ENCODE measurements at regions not wholly inside any gene's neighbourhood (a gene's known extent, or its start where the extent isn't known, plus 50 kb on each side); places are given as distances from the start of the nearest gene placed in this dataset.
"Not testable (repeated sequence)": the region's sequence is repeated elsewhere in the genome, so short reads cannot be mapped to it uniquely, and the experiment has no call there.

DNA sequence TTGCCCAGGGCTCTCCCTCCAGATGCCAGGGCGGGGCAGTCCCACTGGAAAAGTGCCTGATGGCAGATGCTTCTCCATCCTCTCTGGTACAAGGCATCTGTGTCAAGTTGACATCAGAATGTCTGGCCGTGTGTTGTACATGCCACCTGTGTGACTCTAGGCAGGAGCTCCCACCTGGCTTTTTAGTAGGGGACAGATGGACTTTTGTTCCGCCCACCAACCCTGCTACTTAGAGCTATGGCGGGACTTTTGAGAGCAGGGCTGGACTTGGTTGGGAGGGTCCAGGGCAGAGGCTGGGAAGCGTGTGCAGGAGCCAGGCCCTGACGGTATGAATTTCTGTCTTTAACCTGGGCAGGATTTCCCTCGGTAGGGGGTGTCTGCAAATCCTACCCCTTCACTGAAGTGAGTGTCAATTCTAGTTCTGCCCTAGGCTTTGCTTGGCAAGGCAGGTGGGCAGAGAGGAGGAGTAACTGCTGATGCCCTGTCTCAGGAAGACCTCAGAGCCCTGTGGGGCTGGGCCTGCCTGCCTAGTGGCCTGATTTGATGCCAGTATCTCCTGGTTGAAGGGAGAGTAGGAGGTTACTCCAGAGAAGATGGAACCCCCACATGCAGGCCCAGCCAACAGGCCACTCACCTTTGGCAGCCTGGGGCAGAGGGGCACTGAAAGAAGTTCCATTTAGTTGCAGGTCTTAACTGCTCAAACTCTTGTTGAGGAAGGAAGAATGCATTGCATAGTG, 99.1 kb downstream of the PJA1 start:
- Mint-ChIP-seq H3K27ac (no peak overlapping the region), H3K27me3 (peaks cover 0 to 17% (median 0%) of the 10 kb centered on the region in 3 donors), H3K4me1 (no peaks in the 10 kb centered on the region), H3K4me3 (no peak overlapping the region), H3K36me3 (no peaks in the 10 kb centered on the region), H3K9me3 (peaks cover 0 to 10% (median 3%) of the 10 kb centered on the region in 7 donors)
- DNase-seq, result no peak
- ATAC-seq (ENCODE audit: low read depth in 2 of 2), result no peak

DNA sequence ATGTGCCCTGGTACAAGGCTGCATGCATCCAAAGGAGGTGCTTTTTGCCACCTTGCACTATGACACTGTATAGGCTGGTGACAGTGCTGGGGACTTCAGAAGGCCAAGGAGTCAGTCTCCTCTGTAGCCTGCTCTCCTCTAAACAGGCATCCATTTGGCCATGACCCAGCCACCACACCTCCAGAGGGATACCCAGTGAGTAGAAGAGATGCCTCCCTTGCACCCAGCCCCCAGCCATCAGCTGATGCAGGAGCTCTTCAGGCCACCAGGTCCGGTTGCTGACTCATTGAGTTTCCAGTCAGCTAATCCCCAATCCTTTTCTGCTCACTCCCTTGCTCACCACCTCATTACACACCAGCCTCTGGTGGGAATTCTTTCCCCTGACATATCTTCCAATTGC, 99.8 kb downstream of the PJA1 start:
- H3K9me3 Mint-ChIP-seq, result peaks cover 0 to 10% (median 3%) of the 10 kb centered on the region in 7 donors
- peaks cover 0 to 17% (median 0%) of the 10 kb centered on the region in 3 donors for H3K27me3 Mint-ChIP-seq
- no peaks in the 10 kb centered on the region for H3K36me3 Mint-ChIP-seq
- no peaks in the 10 kb centered on the region for H3K4me1 Mint-ChIP-seq
- no peak overlapping the region for H3K4me3 Mint-ChIP-seq
- ATAC-seq (ENCODE audit: low read depth in 2 of 2), result no peak
- no peak overlapping the region for H3K27ac Mint-ChIP-seq
- DNase-seq, result no peak

DNA sequence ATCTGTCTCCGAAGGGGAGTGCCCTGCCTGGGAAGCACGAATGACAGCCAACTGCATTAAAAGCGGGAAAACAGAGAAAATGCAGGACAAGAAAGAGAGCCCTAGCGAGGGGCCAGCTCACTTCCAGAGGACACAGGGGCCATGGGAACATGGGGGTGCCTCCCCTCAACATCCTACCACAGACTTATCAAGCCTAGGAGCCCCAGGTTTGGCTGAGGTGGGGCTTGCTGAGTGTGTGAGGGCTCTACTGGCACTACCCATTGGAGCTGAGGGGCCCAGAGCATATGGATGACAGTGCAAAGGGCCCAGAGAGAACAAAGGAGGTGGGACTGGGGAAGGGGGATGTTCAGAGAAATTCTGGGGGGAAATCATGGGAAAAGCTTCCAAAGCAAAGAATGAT, 101.8 kb downstream of the PJA1 start:
- no peak overlapping the region for H3K4me3 Mint-ChIP-seq
- no peak for ATAC-seq (ENCODE audit: low read depth in 2 of 2)
- H3K36me3 Mint-ChIP-seq, result no peaks in the 10 kb centered on the region
- H3K9me3 Mint-ChIP-seq, result peaks cover 0 to 10% (median 3%) of the 10 kb centered on the region in 7 donors
- peaks cover 0 to 17% (median 0%) of the 10 kb centered on the region in 3 donors for H3K27me3 Mint-ChIP-seq
- DNase-seq, result no peak
- H3K4me1 Mint-ChIP-seq, result no peaks in the 10 kb centered on the region
- H3K27ac Mint-ChIP-seq, result no peak overlapping the region

DNA sequence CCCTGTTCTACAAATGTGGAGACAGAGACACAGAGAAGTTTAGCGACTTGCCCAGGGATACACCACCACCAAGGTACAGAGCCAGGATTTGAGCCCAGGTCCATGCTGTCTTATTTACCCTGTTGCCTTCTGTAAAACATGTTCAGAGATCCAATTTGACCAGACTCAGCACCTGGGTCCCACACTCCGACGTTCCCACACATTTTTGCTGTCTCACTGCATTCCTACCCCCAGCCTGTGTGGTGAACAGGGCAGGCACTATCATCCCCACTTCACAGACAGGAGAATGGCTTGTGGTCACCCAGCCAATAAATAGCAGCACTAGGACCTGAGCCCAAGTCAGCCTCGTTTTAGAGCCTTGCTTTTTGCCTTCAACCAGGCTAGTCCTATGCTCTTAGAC, 102.8 kb downstream of the PJA1 start:
- Mint-ChIP-seq H3K4me3 (peak overlapping the region in 1 of 8 donors; percentile 18), H3K9me3 (peaks cover 0 to 10% (median 3%) of the 10 kb centered on the region in 7 donors), H3K4me1 (no peaks in the 10 kb centered on the region), H3K27me3 (peaks cover 0 to 17% (median 0%) of the 10 kb centered on the region in 3 donors), H3K27ac (no peak overlapping the region), H3K36me3 (no peaks in the 10 kb centered on the region)
- ATAC-seq (ENCODE audit: low read depth in 2 of 2), result no peak
- DNase-seq, result no peak

GRCh38 chrX:69060631-69061408, 104.4 kb downstream of the PJA1 start:
- H3K9me3 Mint-ChIP-seq, result peaks cover 0 to 10% (median 3%) of the 10 kb centered on the region in 7 donors
- no peaks in the 10 kb centered on the region for H3K36me3 Mint-ChIP-seq
- H3K4me3 Mint-ChIP-seq, result no peak overlapping the region
- H3K27ac Mint-ChIP-seq, result no peak overlapping the region
- ATAC-seq (ENCODE audit: low read depth in 2 of 2) (no peak), DNase-seq (no peak)
- H3K4me1 Mint-ChIP-seq, result no peaks in the 10 kb centered on the region
- peaks cover 0 to 17% (median 0%) of the 10 kb centered on the region in 3 donors for H3K27me3 Mint-ChIP-seq

- H3K27me3 Mint-ChIP-seq, result no peaks in the 10 kb centered on the region
- ATAC-seq (ENCODE audit: low read depth in 2 of 2), result no peak
- no peak overlapping the region for H3K27ac Mint-ChIP-seq
- no peak overlapping the region for H3K4me3 Mint-ChIP-seq
- no peaks in the 10 kb centered on the region for H3K4me1 Mint-ChIP-seq
- no peak for DNase-seq
- H3K36me3 Mint-ChIP-seq, result no peaks in the 10 kb centered on the region
- peaks cover 0 to 4% (median 0%) of the 10 kb centered on the region in 7 donors for H3K9me3 Mint-ChIP-seq
These were observed 110.1 kb downstream of the PJA1 start for GRCh38 chrX:69055193-69055592.

GRCh38 chrX:69054497-69054896, 110.8 kb downstream of the PJA1 start:
- not testable (repeated sequence) for ATAC-seq (ENCODE audit: low read depth in 2 of 2); H3K9me3 Mint-ChIP-seq; DNase-seq; H3K27ac Mint-ChIP-seq; H3K27me3 Mint-ChIP-seq; H3K4me3 Mint-ChIP-seq; H3K4me1 Mint-ChIP-seq; H3K36me3 Mint-ChIP-seq

DNA sequence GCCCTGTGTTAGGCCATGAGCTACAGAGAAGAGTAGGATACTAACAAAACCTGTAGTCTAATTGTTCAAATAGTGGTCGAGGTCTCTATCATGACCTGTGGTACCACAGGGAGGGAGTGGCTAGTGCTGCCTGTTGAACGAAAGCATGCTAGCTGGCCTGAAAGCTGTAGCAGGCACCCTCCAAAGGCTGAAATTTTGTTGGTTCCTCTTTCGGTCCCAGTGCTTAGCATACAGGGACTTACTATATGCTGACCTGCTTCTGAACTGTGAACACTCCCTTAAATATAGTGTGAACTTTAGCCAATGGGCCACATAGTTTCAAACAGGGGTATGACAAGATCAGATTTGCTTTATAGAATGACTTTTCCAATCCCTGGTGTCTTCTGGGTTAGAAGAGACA, 113.4 kb downstream of the PJA1 start:
- ATAC-seq (ENCODE audit: low read depth in 2 of 2) (no peak), DNase-seq (no peak)
- Mint-ChIP-seq H3K27me3 (no peaks in the 10 kb centered on the region), H3K36me3 (no peaks in the 10 kb centered on the region), H3K4me3 (no peak overlapping the region), H3K9me3 (peaks cover 0 to 4% (median 0%) of the 10 kb centered on the region in 7 donors), H3K4me1 (no peaks in the 10 kb centered on the region), H3K27ac (no peak overlapping the region)

GRCh38 chrX:69050051-69050765, 115.0 kb downstream of the PJA1 start:
- no peaks in the 10 kb centered on the region for H3K36me3 Mint-ChIP-seq
- no peaks in the 10 kb centered on the region for H3K4me1 Mint-ChIP-seq
- H3K4me3 Mint-ChIP-seq, result no peak overlapping the region
- no peak for ATAC-seq (ENCODE audit: low read depth in 2 of 2)
- DNase-seq, result no peak
- no peak overlapping the region for H3K27ac Mint-ChIP-seq
- peaks cover 0 to 4% (median 2%) of the 10 kb centered on the region in 7 donors for H3K9me3 Mint-ChIP-seq
- H3K27me3 Mint-ChIP-seq, result peaks cover 0 to 6% (median 0%) of the 10 kb centered on the region in 3 donors

DNA sequence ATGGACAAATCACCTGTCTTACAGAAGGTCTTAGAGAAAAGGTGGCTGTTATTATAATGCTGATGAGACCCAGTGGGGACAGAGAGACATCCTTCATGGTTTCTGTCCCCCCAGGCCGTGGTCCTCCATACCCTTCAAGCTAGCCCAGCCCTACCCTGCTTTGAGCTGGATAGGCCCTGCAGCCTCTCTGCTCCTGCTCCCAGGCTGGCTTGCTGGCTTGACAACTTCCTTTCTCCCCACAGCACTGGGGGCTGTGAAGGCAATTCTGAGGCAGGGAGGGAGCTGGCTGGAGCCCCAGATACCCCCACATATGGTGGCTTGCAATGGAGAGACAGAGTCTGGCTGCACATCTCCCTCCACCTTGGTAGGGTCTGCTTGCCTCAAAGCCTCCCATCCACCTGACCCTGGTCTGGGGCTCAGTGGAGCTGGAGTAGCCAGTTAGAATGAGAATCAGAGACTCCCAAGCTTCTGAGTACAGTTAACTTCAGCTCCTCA, 118.2 kb downstream of the PJA1 start:
- Mint-ChIP-seq H3K9me3 (peaks cover 4 to 26% (median 7%) of the 10 kb centered on the region in 7 donors), H3K27ac (no peak overlapping the region), H3K27me3 (peaks cover 0 to 9% (median 0%) of the 10 kb centered on the region in 3 donors), H3K4me1 (no peaks in the 10 kb centered on the region), H3K4me3 (no peak overlapping the region), H3K36me3 (no peaks in the 10 kb centered on the region)
- DNase-seq, result no peak
- ATAC-seq (ENCODE audit: low read depth in 2 of 2), result no peak

GRCh38 chrX:69045616-69046345, 119.5 kb downstream of the PJA1 start:
- no peaks in the 10 kb centered on the region for H3K36me3 Mint-ChIP-seq

GRCh38 chrX:69038816-69039215, 126.4 kb downstream of the PJA1 start:
- no peaks in the 10 kb centered on the region for H3K27me3 Mint-ChIP-seq
- ATAC-seq (ENCODE audit: low read depth in 2 of 2) (no peak), DNase-seq (no peak)
- peaks cover 0 to 8% (median 3%) of the 10 kb centered on the region in 7 donors for H3K9me3 Mint-ChIP-seq
- no peak overlapping the region for H3K4me3 Mint-ChIP-seq
- H3K36me3 Mint-ChIP-seq, result no peaks in the 10 kb centered on the region
- peak overlapping the region in 1 of 6 donors; percentile 45 for H3K27ac Mint-ChIP-seq
- no peaks in the 10 kb centered on the region for H3K4me1 Mint-ChIP-seq

More at GRCh38 chrX:69045616-69046345, 119.5 kb downstream of the PJA1 start:
- Mint-ChIP-seq H3K9me3 (peaks cover 4 to 26% (median 7%) of the 10 kb centered on the region in 7 donors), H3K27me3 (peaks cover 0 to 9% (median 0%) of the 10 kb centered on the region in 3 donors), H3K4me3 (no peak overlapping the region), H3K4me1 (no peaks in the 10 kb centered on the region), H3K27ac (no peak overlapping the region)
- ATAC-seq (ENCODE audit: low read depth in 2 of 2) (no peak), DNase-seq (no peak)

DNA sequence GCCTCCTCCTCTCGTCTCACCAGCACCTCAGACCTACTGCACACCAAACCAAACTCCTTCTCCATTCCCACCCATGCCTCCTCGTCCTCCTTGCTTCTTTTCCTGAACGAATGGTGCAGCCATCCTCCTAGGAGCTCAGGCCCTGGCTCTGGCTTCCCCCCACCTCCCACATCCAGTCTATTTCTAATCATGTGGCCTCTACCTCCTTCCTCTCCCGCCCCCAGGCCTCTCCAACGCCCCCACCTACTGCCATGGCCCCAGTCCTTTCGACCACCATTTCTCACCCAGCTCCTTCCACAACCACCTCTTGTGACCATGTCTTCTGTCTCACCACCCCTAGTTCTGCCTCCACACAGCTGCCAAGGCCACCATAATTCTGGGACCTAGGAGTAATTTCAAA, 127.1 kb downstream of the PJA1 start:
- no peak for DNase-seq
- Mint-ChIP-seq H3K27me3 (no peaks in the 10 kb centered on the region), H3K9me3 (peaks cover 0 to 6% (median 0%) of the 10 kb centered on the region in 7 donors), H3K36me3 (no peaks in the 10 kb centered on the region), H3K4me1 (no peaks in the 10 kb centered on the region), H3K27ac (no peak overlapping the region), H3K4me3 (no peak overlapping the region)
- no peak for ATAC-seq (ENCODE audit: low read depth in 2 of 2)

Data from naive B cell (primary cell).